Esophagus squamous epithelium (tissue), 4 donors: ENCODE measurements at regions not wholly inside any gene's neighbourhood (a gene's known extent, or its start where the extent isn't known, plus 50 kb on each side); places are given as distances from the start of the nearest gene placed in this dataset.

Experiments used
- POLR2A ChIP-seq, 4 donors: fragments of 450-650 bp; IDR thresholded peaks; one replicate each; pipeline ENCODE4 v1.6.1; 2017; ENCODE audit warnings: antibody characterized with exemption in 4 of 4, mild to moderate bottlenecking in 4 of 4, moderate library complexity in 3 of 4
- TF ChIP-seq, protein P1 (sequence below), 6 experiments: fragments of 450-650 bp in 4 of 6; fragments of 200-600 bp in 2 of 6; sonication (generic) in 2 of 6; IDR thresholded peaks; one replicate each; pipeline ENCODE4 v1.5.1; 2016 to 2019; ENCODE audit warnings: antibody characterized with exemption in 6 of 6, mild to moderate bottlenecking in 4 of 6, moderate library complexity in 4 of 6

DNA sequence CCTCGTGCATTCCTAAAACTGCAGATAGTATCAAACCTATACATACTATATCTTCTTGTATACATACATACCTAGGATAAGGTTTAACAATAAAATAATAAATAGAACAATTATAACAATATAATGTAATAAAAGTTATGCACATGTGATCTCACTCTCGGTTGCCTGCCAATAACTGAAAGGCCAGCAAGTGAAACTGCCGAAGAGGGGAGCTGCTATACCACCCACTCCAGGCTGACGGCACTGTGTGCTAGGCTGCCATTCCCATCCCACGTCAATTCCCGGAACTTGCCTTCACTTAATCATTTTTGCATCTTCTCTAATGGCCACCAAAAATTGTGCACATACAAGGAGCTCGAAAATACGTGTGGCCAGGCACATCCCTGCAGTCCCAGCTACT lies 451.1 kb upstream of the FAT1 start:
- TF ChIP-seq, protein P1, sequence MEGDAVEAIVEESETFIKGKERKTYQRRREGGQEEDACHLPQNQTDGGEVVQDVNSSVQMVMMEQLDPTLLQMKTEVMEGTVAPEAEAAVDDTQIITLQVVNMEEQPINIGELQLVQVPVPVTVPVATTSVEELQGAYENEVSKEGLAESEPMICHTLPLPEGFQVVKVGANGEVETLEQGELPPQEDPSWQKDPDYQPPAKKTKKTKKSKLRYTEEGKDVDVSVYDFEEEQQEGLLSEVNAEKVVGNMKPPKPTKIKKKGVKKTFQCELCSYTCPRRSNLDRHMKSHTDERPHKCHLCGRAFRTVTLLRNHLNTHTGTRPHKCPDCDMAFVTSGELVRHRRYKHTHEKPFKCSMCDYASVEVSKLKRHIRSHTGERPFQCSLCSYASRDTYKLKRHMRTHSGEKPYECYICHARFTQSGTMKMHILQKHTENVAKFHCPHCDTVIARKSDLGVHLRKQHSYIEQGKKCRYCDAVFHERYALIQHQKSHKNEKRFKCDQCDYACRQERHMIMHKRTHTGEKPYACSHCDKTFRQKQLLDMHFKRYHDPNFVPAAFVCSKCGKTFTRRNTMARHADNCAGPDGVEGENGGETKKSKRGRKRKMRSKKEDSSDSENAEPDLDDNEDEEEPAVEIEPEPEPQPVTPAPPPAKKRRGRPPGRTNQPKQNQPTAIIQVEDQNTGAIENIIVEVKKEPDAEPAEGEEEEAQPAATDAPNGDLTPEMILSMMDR (IDR thresholded peaks at IDR 0.05) = no peak
- TF ChIP-seq POLR2A (IDR thresholded peaks at IDR 0.05) = no peak
